ENCODE measurements at regions not wholly inside any gene's neighbourhood (a gene's known extent, or its start where the extent isn't known, plus 50 kb on each side); places are given as distances from the start of the nearest gene placed in this dataset.
A peak's percentile ranks its signal among the peaks of the same experiment; 100 is the strongest.

- no peak overlapping the region for H3K4me3 Mint-ChIP-seq
- H3K9me3 Mint-ChIP-seq = peaks cover 15% of the 10 kb centered on the region
- H3K27me3 Mint-ChIP-seq (ENCODE audit: low read depth) = no peaks in the 10 kb centered on the region
- TF ChIP-seq CTCF (IDR thresholded peaks at IDR 0.05; ENCODE audit: unreplicated experiment in 3 of 3) = no peak
- no peaks in the 10 kb centered on the region for H3K4me1 Mint-ChIP-seq
- H3K27ac Mint-ChIP-seq = no peak overlapping the region
- H3K36me3 Mint-ChIP-seq (ENCODE audit: low read depth) = no peaks in the 10 kb centered on the region
Measured at GRCh38 chr2:14933753-14934152, 301.2 kb downstream of the LRATD1 start.

- peaks cover 16% of the 10 kb centered on the region for H3K4me1 Mint-ChIP-seq
- H3K4me3 Mint-ChIP-seq = no peak overlapping the region
- H3K27ac Mint-ChIP-seq = no peak overlapping the region
- H3K36me3 Mint-ChIP-seq (ENCODE audit: low read depth) = no peaks in the 10 kb centered on the region
- TF ChIP-seq CTCF (IDR thresholded peaks at IDR 0.05; ENCODE audit: unreplicated experiment in 3 of 3) = no peak
- H3K9me3 Mint-ChIP-seq = peaks cover 30% of the 10 kb centered on the region
- H3K27me3 Mint-ChIP-seq (ENCODE audit: low read depth) = peaks cover 3% of the 10 kb centered on the region
Measured at GRCh38 chr2:14936426-14936825, 303.9 kb downstream of the LRATD1 start.

- Mint-ChIP-seq H3K4me3 (no peak overlapping the region), H3K27me3 (ENCODE audit: low read depth) (peaks cover 3% of the 10 kb centered on the region), H3K4me1 (peaks cover 18% of the 10 kb centered on the region), H3K36me3 (ENCODE audit: low read depth) (no peaks in the 10 kb centered on the region), H3K9me3 (peaks cover 30% of the 10 kb centered on the region), H3K27ac (no peak overlapping the region)
- TF ChIP-seq CTCF (IDR thresholded peaks at IDR 0.05; ENCODE audit: unreplicated experiment in 3 of 3) = no peak
Measured at GRCh38 chr2:14937336-14937735, 304.8 kb downstream of the LRATD1 start.

- Mint-ChIP-seq H3K36me3 (ENCODE audit: low read depth) (no peaks in the 10 kb centered on the region), H3K9me3 (peaks cover 41% of the 10 kb centered on the region), H3K27me3 (ENCODE audit: low read depth) (peaks cover 3% of the 10 kb centered on the region), H3K4me3 (no peak overlapping the region), H3K27ac (peak overlapping the region in 2 of 3 experiments; percentile 20 to 65), H3K4me1 (peaks cover 18% of the 10 kb centered on the region)
- no peak for TF ChIP-seq CTCF (IDR thresholded peaks at IDR 0.05; ENCODE audit: unreplicated experiment in 3 of 3)
Measured at GRCh38 chr2:14941151-14941631, 308.7 kb downstream of the LRATD1 start.

GRCh38 chr2:14942987-14943386, 310.5 kb downstream of the LRATD1 start:
- Mint-ChIP-seq H3K27ac (no peak overlapping the region), H3K4me1 (peaks cover 18% of the 10 kb centered on the region), H3K4me3 (no peak overlapping the region), H3K36me3 (ENCODE audit: low read depth) (no peaks in the 10 kb centered on the region), H3K27me3 (ENCODE audit: low read depth) (peaks cover 3% of the 10 kb centered on the region), H3K9me3 (peaks cover 31% of the 10 kb centered on the region)
- TF ChIP-seq CTCF (IDR thresholded peaks at IDR 0.05; ENCODE audit: unreplicated experiment in 3 of 3) = no peak

GRCh38 chr2:14944562-14945346, 312.2 kb downstream of the LRATD1 start:
- H3K36me3 Mint-ChIP-seq (ENCODE audit: low read depth) = no peaks in the 10 kb centered on the region
- H3K4me1 Mint-ChIP-seq = peaks cover 14% of the 10 kb centered on the region
- H3K4me3 Mint-ChIP-seq = no peak overlapping the region
- H3K27ac Mint-ChIP-seq = no peak overlapping the region
- TF ChIP-seq CTCF (IDR thresholded peaks at IDR 0.05; ENCODE audit: unreplicated experiment in 3 of 3) = no peak
- H3K9me3 Mint-ChIP-seq = peaks cover 19% of the 10 kb centered on the region
- peaks cover 3% of the 10 kb centered on the region for H3K27me3 Mint-ChIP-seq (ENCODE audit: low read depth)
